ENCODE measurements at regions not wholly inside any gene's neighbourhood (a gene's known extent, or its start where the extent isn't known, plus 50 kb on each side); places are given as distances from the start of the nearest gene placed in this dataset.

DNA sequence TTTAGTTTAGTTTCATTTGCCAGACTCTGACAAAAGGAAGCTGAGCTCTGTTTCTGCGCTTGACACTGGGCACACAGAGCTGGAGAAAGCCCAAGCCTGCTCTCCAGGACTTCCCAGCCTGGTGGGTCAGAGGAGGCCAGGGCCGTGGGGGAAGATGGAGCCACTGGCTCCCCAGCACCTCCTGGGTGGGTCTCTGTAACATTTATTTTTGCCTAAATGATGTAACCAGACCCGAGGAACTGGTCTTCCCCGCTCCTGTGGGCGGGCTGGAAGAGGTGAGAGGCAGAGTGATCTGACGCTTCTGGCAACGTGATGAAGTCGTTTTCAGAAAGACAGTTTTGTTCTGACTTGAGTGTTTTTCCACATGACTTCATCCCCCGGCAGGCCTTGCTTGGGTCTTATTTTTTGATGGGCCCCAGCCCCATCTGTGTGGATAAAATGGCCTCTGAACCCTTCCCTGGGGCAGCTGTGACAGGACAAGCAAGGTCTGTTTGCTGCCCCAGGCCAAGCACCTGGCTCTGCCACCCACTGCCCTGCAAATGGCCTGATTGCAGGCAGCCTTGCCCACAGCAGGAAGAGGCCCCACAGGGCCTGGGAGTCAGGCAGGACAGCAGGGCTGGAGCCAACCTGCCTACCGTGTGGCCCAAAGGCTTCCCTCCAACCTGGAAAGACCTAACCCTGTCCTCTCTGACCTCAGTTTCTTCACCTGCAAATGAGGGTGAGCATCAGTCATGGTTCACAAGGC is 304.9 kb upstream of the ZMIZ1 start:
- Histone ChIP-seq H3K4me3 (no peak overlapping the region), H3K27me3 (no peaks in the 10 kb centered on the region), H3K4me1 (ENCODE audit: insufficient read depth) (peaks cover 11% of the 10 kb centered on the region), H3K27ac (peak overlapping the region; percentile 5 to 88), H3K36me3 (no peaks in the 10 kb centered on the region), H3K9me3 (no peaks in the 10 kb centered on the region)
- peak; percentile 69 to 87 (median 80) for DNase-seq
- TF ChIP-seq POLR2A (IDR thresholded peaks at IDR 0.05) (no peak), EP300 (IDR thresholded peaks at IDR 0.05) (no peak)
- TF ChIP-seq, protein P1, sequence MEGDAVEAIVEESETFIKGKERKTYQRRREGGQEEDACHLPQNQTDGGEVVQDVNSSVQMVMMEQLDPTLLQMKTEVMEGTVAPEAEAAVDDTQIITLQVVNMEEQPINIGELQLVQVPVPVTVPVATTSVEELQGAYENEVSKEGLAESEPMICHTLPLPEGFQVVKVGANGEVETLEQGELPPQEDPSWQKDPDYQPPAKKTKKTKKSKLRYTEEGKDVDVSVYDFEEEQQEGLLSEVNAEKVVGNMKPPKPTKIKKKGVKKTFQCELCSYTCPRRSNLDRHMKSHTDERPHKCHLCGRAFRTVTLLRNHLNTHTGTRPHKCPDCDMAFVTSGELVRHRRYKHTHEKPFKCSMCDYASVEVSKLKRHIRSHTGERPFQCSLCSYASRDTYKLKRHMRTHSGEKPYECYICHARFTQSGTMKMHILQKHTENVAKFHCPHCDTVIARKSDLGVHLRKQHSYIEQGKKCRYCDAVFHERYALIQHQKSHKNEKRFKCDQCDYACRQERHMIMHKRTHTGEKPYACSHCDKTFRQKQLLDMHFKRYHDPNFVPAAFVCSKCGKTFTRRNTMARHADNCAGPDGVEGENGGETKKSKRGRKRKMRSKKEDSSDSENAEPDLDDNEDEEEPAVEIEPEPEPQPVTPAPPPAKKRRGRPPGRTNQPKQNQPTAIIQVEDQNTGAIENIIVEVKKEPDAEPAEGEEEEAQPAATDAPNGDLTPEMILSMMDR (IDR thresholded peaks at IDR 0.05) = no peak
- intact Hi-C loops (cut with DNase I) = no loop called here
- 18 to 32% (median 19%) methylated on average over 10 of the region's 10 CpGs for WGBS, 3 donors

DNA sequence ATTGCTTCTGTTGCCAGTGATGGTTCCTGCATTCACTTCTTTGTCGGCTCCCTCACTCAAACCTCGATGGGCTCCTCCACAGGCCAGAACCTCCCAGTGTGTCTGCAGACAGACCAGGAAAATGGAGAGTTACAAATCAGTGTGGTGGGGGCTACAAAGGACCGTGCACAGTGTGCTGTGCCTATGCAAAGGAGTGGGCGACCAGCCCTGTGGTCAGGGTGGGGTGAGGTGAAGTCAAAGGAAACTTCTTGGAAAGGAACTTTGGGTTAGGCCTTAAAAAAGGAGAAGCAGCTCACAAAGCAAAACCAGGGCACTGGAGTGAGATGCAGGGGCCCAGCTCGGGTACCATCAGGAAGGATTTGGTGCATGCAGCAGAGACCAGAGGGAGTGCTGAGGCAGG is 304.3 kb upstream of the ZMIZ1 start:
- H3K4me3 ChIP-seq = no peak overlapping the region
- 89 to 92% (median 90%) methylated on average over 5 of the region's 5 CpGs for WGBS, 3 donors
- H3K36me3 ChIP-seq = no peaks in the 10 kb centered on the region
- peaks cover 11% of the 10 kb centered on the region for H3K4me1 ChIP-seq (ENCODE audit: insufficient read depth)
- intact Hi-C loops (cut with DNase I) = no loop called here
- H3K27me3 ChIP-seq = no peaks in the 10 kb centered on the region
- DNase-seq = no peak
- H3K9me3 ChIP-seq = no peaks in the 10 kb centered on the region
- TF ChIP-seq EP300 (IDR thresholded peaks at IDR 0.05) (no peak), POLR2A (IDR thresholded peaks at IDR 0.05) (no peak)
- TF ChIP-seq, protein P1 (IDR thresholded peaks at IDR 0.05) = no peak
- peak overlapping the region in 1 of 2 donors; percentile 88 for H3K27ac ChIP-seq

- intact Hi-C loops (cut with DNase I) = no loop called here
- H3K4me3 ChIP-seq = no peak overlapping the region
- 96 to 97% (median 96%) methylated on average over 4 of the region's 4 CpGs for WGBS, 3 donors
Observed at GRCh38 chr10:78764846-78765430, 303.8 kb upstream of the ZMIZ1 start.

GRCh38 chr10:78765726-78766335 is 302.9 kb upstream of the ZMIZ1 start:
- Histone ChIP-seq H3K36me3 (no peaks in the 10 kb centered on the region), H3K4me3 (no peak overlapping the region), H3K4me1 (ENCODE audit: insufficient read depth) (peaks cover 14% of the 10 kb centered on the region), H3K27me3 (no peaks in the 10 kb centered on the region), H3K9me3 (no peaks in the 10 kb centered on the region), H3K27ac (no peak overlapping the region)
- 86 to 88% (median 86%) methylated on average over 16 of the region's 16 CpGs for WGBS, 3 donors
- DNase-seq = no peak
- intact Hi-C loops (cut with DNase I) = no loop called here
- TF ChIP-seq, protein P1 (IDR thresholded peaks at IDR 0.05) = no peak
- no peak for TF ChIP-seq EP300 (IDR thresholded peaks at IDR 0.05)
- TF ChIP-seq POLR2A (IDR thresholded peaks at IDR 0.05) = no peak

More at GRCh38 chr10:78764846-78765430, 303.8 kb upstream of the ZMIZ1 start:
- Histone ChIP-seq H3K4me1 (ENCODE audit: insufficient read depth) (peaks cover 11% of the 10 kb centered on the region), H3K27me3 (no peaks in the 10 kb centered on the region), H3K9me3 (no peaks in the 10 kb centered on the region), H3K27ac (no peak overlapping the region), H3K36me3 (no peaks in the 10 kb centered on the region)
- no peak for TF ChIP-seq EP300 (IDR thresholded peaks at IDR 0.05)
- TF ChIP-seq, protein P1 (IDR thresholded peaks at IDR 0.05) = no peak
- no peak for TF ChIP-seq POLR2A (IDR thresholded peaks at IDR 0.05)
- no peak for DNase-seq
